ENCODE measurements at regions not wholly inside any gene's neighbourhood (a gene's known extent, or its start where the extent isn't known, plus 50 kb on each side); places are given as distances from the start of the nearest gene placed in this dataset.

DNA sequence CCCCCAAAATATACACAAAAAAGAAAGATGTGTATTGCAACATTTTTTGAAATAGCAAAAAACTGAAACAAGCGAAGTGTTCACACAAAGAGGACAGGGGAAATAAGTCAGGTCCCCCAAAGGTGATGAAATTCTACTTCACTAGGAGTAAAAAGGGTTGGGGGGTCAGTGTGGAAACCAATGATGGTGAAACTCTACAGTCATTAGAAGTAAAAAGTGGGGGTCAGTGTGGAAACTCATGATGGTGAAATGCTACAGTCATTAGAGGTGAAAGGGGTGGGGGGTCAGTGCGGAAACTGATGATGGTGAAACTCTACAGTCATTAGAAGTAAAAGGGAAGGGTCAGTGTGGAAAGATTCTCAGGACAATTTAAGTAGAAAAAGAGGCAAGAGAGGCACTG, 298.2 kb downstream of the EIPR1 start:
- Histone ChIP-seq H3K18ac (ENCODE audit: low read depth, low read length) (no peak overlapping the region), H2AK9ac (replicated peaks; ENCODE audit: low read depth, low read length, poor library complexity) (no peak overlapping the region), H3K56ac (ENCODE audit: extremely low read depth, insufficient read depth, low read length) (no peak overlapping the region), H2BK20ac (ENCODE audit: low read depth, low read length) (no peak overlapping the region), H3K9me3 (ENCODE audit: control insufficient read depth, insufficient read depth, low read length) (peaks cover 29% of the 10 kb centered on the region), H3K9ac (ENCODE audit: low read depth, low read length) (no peak overlapping the region), H4K20me1 (ENCODE audit: insufficient read depth, low read length) (no peaks in the 10 kb centered on the region), H2AK5ac (ENCODE audit: low read depth, low read length) (no peak overlapping the region), H4K8ac (ENCODE audit: low read depth in 2 of 2, low read length in 2 of 2) (no peak overlapping the region), H2BK15ac (ENCODE audit: low read depth, low read length) (no peak overlapping the region), H3K4me1 (ENCODE audit: control insufficient read depth, insufficient read depth, low read length) (no peaks in the 10 kb centered on the region), H3K27me3 (ENCODE audit: control insufficient read depth, insufficient read depth, low read length) (no peaks in the 10 kb centered on the region), H3K4me3 (ENCODE audit: insufficient read depth, low read depth, low read length) (no peak overlapping the region), H3K4me2 (ENCODE audit: low read depth, low read length) (no peak overlapping the region), H3K23ac (ENCODE audit: low read depth, low read length) (no peak overlapping the region), H3K36me3 (ENCODE audit: control insufficient read depth, insufficient read depth, low read length) (no peaks in the 10 kb centered on the region), H4K91ac (ENCODE audit: insufficient read depth, low read depth, low read length) (no peak overlapping the region), H4K5ac (ENCODE audit: low read depth, low read length) (no peak overlapping the region), H3K14ac (replicated peaks; ENCODE audit: low read depth, low read length) (no peak overlapping the region), H2BK5ac (ENCODE audit: low read depth, low read length, poor library complexity, severe bottlenecking) (no peak overlapping the region), H2AFZ (replicated peaks; ENCODE audit: low read length, poor library complexity) (no peak overlapping the region), H2BK120ac (ENCODE audit: low read depth, low read length) (no peak overlapping the region), H3K79me1 (ENCODE audit: low read depth in 1 of 2, low read length in 2 of 2) (no peaks in the 10 kb centered on the region), H3K27ac (ENCODE audit: insufficient read depth, low read length) (no peak overlapping the region), H3K4ac (ENCODE audit: low read depth, low read length) (no peak overlapping the region), H3K9me1 (ENCODE audit: insufficient read depth, low read length) (no peaks in the 10 kb centered on the region)
- no peak for TF ChIP-seq MXI1 (IDR thresholded peaks at IDR 0.05; ENCODE audit: borderline replicate concordance, low read depth, low read length)
- TF ChIP-seq, protein P1, sequence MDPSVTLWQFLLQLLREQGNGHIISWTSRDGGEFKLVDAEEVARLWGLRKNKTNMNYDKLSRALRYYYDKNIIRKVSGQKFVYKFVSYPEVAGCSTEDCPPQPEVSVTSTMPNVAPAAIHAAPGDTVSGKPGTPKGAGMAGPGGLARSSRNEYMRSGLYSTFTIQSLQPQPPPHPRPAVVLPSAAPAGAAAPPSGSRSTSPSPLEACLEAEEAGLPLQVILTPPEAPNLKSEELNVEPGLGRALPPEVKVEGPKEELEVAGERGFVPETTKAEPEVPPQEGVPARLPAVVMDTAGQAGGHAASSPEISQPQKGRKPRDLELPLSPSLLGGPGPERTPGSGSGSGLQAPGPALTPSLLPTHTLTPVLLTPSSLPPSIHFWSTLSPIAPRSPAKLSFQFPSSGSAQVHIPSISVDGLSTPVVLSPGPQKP (IDR thresholded peaks at IDR 0.05; ENCODE audit: borderline replicate concordance, low read depth, low read length) = no peak
- TF ChIP-seq BHLHE40 (IDR thresholded peaks at IDR 0.05; ENCODE audit: low read depth, low read length) = no peak
- dilution Hi-C loops (cut with HindIII; ENCODE audit: low sequenced_read_pairs, unreplicated experiment) (no loop called here), in situ Hi-C loops (cut with MboI; ENCODE audit: low sequenced_read_pairs) (no loop called here), intact Hi-C loops (cut with micrococcal nuclease) (no loop called here)
- no TSS peak for BruUV-seq (replicated peaks)
- POLR2A ChIA-PET (ENCODE audit: unreplicated experiment) = no interaction called here
- no CpG with 5 or more reads among the region's 2 CpGs for WGBS, 2 experiments (ENCODE audit: extremely low coverage in 2 of 2, insufficient read length in 1 of 2)
- ATAC-seq (ENCODE audit: low read depth) (no peak), DNase-seq (no peak)
- CTCF ChIA-PET = no interaction called here
